ENCODE measurements at regions not wholly inside any gene's neighbourhood (a gene's known extent, or its start where the extent isn't known, plus 50 kb on each side); places are given as distances from the start of the nearest gene placed in this dataset.

GRCh38 chr12:114529966-114530365, 124.0 kb upstream of the TBX5 start:
- ChIA-PET CTCF (ENCODE audit: partially characterized antibody) (no interaction called here), POLR2A (ENCODE audit: partially characterized antibody) (no interaction called here)
- no peak overlapping the region for H4K5ac ChIP-seq (ENCODE audit: insufficient read length, low read depth, low read length)
- H4K8ac ChIP-seq (ENCODE audit: extremely low read depth, insufficient read depth, low read length): no peak overlapping the region
- no peak overlapping the region for H3K4me3 ChIP-seq (ENCODE audit: extremely low read depth in 1 of 4, insufficient read depth in 2 of 4, low read depth in 3 of 4, low read length in 4 of 4)
- H3K23ac ChIP-seq (ENCODE audit: insufficient read length): no peak overlapping the region
- no peak overlapping the region for H3K9ac ChIP-seq (replicated peaks in 1 of 4; ENCODE audit: extremely low read depth in 1 of 4, low read depth in 3 of 4, low read length in 3 of 4)
- no peak for DNase-seq (ENCODE audit: low read depth in 1 of 2, low spot score in 2 of 2)
- H2BK120ac ChIP-seq (replicated peaks; ENCODE audit: low read depth, low read length): no peak overlapping the region
- H2AFZ ChIP-seq (ENCODE audit: low read length): no peak overlapping the region
- H2BK5ac ChIP-seq (ENCODE audit: low read depth, low read length): no peak overlapping the region
- no peaks in the 10 kb centered on the region for H4K20me1 ChIP-seq (replicated peaks in 1 of 2; ENCODE audit: control insufficient read depth in 1 of 2, insufficient read depth in 2 of 2, low read length in 2 of 2)
- no peaks in the 10 kb centered on the region for H3K4me1 ChIP-seq (replicated peaks in 1 of 4; ENCODE audit: control insufficient read depth in 3 of 4, insufficient read depth in 4 of 4, low read length in 3 of 4)
- no peak for FAIRE-seq
- H3K56ac ChIP-seq (replicated peaks; ENCODE audit: insufficient read length, low read depth, low read length): no peak overlapping the region
- H3K79me1 ChIP-seq (ENCODE audit: low read depth, low read length): no peaks in the 10 kb centered on the region
- TF ChIP-seq TBP (IDR thresholded peaks at IDR 0.05; ENCODE audit: low read depth, low read length) (no peak), SIRT6 (IDR thresholded peaks at IDR 0.05; ENCODE audit: low read length) (no peak)
- H3K23me2 ChIP-seq (ENCODE audit: low read depth, low read length): peaks cover 2% of the 10 kb centered on the region; the same call in 1 of the 2 replicates
- H3K4ac ChIP-seq (replicated peaks; ENCODE audit: insufficient read length, low read depth, low read length): no peak overlapping the region
- 94% methylated on average over 2 of the region's 2 CpGs; no CpG with 5 or more reads in 1 of the 2 experiments for WGBS, 2 experiments (ENCODE audit: extremely low coverage in 1 of 2, insufficient coverage in 1 of 2, insufficient read length in 1 of 2, insufficient replicate concordance in 2 of 2, low coverage in 1 of 2, low lambda C conversion rate in 2 of 2, missing lambda C conversion rate in 1 of 2)
- no peaks in the 10 kb centered on the region; a peak in 2 of 7 replicates for H3K27me3 ChIP-seq (replicated peaks in 1 of 4; ENCODE audit: control insufficient read depth in 3 of 4, extremely low read depth in 1 of 4, insufficient read depth in 3 of 4, low read length in 3 of 4)
- no peaks in the 10 kb centered on the region for H3K9me3 ChIP-seq (ENCODE audit: insufficient read depth in 2 of 2, low read depth in 1 of 2, low read length in 1 of 2)
- H3K4me2 ChIP-seq (ENCODE audit: insufficient read depth in 1 of 2, low read depth in 2 of 2, low read length in 2 of 2): no peak overlapping the region
- H3K27ac ChIP-seq (ENCODE audit: low read depth, low read length): no peak overlapping the region
- H2BK15ac ChIP-seq (ENCODE audit: low read length): no peak overlapping the region
- no peak overlapping the region for H2BK12ac ChIP-seq (ENCODE audit: low read depth, low read length)
- H2BK20ac ChIP-seq (ENCODE audit: low read length): no peak overlapping the region
- H3K18ac ChIP-seq (ENCODE audit: extremely low read depth, low read length): no peak overlapping the region
- H2AK5ac ChIP-seq (ENCODE audit: low read depth, low read length): no peak overlapping the region
- H3K79me2 ChIP-seq (ENCODE audit: control insufficient read depth in 1 of 2, insufficient read depth in 2 of 2, low read length in 2 of 2): no peaks in the 10 kb centered on the region
- H3K14ac ChIP-seq (ENCODE audit: insufficient read length): no peak overlapping the region
- no peaks in the 10 kb centered on the region for H3K36me3 ChIP-seq (ENCODE audit: control insufficient read depth in 2 of 4, insufficient read depth in 4 of 4, low read length in 3 of 4)
- no peak overlapping the region for H4K91ac ChIP-seq (replicated peaks; ENCODE audit: insufficient read length, low read length)
